ENCODE measurements at regions not wholly inside any gene's neighbourhood (a gene's known extent, or its start where the extent isn't known, plus 50 kb on each side); places are given as distances from the start of the nearest gene placed in this dataset.
A peak's percentile ranks its signal among the peaks of the same experiment; 100 is the strongest.
"Not testable (repeated sequence)": the region's sequence is repeated elsewhere in the genome, so short reads cannot be mapped to it uniquely, and the experiment has no call there.

DNA sequence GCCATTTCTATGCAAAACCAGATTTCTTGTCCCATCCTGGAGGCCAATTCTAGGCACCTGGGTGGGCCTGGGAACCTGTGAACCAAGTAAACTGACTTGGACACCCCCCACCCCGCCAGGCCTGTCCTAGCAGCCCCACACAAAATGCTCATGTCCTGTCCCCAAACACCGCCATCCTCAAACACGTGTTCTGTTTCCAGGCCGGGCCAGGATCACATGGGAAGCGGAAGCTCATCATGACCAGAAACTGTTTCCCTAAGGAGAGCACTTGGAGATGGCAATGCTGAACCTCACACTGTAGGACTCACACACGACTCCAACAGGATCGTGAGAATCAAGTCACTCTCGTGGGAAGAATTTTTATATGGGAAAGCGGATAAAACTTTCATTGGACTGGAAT is 78.7 kb upstream of the DRD5 start:
- DNase-seq (ENCODE audit: low read depth in 2 of 3, low spot score in 1 of 3) = not testable (repeated sequence)

DNA sequence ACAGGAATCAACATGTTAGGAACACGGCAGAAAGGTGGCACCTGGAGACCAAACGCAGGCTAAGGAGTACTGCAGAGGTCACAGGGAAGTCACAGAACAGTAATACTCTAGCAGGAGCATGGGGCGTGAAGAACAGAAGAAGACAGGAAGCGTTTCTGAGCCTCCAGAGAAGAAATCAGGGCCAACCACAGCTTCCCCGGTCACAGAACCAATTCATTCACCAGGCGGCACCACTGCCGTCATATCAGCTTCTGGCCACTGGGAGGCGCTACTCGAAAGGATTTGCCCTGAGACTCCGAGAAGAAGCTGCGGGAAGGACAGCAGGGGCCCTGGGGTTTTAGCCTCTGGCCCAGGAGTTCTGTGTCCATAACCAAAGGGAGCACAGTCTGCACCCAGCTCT is 78.0 kb upstream of the DRD5 start:
- DNase-seq (ENCODE audit: low read depth in 2 of 3, low spot score in 1 of 3) = peak; percentile 59 to 80 (median 63)

DNA sequence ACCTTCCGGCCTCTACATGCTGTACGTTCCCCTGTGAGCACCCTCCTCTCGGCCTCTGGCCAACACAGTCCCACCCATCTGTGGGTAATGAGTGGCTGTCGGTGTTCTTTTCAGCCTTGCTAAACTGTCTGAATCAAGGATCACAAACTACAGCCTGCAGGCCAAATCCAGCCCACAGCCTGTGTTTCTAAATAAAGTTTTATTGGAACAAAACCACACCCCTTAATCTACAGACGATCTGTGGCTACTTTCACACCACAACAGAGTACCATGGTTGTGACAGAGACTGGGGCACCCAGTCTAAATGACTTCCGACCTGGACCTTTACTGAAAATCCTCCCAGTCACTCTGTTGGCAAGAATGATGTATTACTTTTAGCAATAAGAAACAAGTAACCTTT is 77.3 kb upstream of the DRD5 start:
- not testable (repeated sequence) for DNase-seq (ENCODE audit: low read depth in 2 of 3, low spot score in 1 of 3)

DNA sequence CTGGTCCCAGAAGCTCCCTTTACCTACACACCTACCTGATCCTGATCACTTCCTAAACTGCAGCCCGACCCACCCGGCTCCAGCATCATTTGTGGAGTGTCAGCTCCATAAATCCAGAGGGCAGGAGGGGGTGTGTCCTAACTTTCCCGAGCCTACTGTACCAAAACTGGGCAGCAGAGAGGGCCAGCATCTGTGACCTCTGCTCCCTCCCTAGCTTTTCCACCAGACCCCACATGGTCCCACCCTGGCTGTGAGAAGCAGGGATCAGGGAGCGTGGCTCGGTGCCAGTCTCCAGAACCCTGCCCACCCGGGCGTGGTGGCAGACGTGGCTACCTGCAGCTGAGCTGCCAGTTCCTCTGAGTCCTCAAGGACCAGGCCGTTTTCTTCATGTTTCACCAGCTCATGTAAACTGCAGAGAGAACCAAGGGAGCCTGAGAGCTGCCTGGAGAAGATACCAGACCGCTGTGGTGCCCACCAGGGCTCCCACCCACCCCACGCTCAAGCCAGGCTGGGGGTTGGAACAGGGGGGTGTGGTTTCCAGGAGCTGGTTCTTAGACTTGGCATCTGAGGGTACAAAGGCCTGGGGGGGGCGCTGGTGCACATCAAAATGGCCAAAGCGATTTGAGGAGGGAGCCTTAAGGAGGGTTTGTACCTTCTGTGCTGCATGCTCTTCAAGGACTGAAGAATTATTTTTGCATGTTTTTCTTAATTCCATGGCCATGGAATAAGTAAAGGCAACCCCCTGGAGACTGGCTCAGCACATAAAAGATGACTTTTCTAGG is 76.7 kb upstream of the DRD5 start:
- no peak for DNase-seq (ENCODE audit: low read depth in 2 of 3, low spot score in 1 of 3)

DNA sequence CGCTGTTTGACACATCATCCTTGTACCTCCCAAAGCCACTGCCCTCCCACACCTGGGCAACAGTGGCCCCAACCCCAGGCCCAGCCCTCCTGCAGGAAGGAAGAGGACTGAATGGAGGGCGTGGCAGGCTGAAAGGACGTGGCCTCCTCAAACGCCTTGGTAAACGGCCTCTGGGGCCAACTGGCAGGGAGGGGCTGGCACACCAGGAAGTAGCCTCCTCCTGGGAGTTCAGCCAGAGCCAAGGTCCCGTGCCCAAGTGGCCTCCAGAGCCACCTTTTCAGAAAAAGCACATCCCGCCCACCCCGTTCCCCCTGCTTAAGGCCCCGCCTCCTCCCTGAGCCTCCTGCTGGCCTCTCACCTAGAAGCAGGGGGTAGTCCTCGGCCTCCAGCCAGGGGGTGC is 74.2 kb upstream of the DRD5 start:
- DNase-seq (ENCODE audit: low read depth in 2 of 3, low spot score in 1 of 3) = not testable (repeated sequence)

DNA sequence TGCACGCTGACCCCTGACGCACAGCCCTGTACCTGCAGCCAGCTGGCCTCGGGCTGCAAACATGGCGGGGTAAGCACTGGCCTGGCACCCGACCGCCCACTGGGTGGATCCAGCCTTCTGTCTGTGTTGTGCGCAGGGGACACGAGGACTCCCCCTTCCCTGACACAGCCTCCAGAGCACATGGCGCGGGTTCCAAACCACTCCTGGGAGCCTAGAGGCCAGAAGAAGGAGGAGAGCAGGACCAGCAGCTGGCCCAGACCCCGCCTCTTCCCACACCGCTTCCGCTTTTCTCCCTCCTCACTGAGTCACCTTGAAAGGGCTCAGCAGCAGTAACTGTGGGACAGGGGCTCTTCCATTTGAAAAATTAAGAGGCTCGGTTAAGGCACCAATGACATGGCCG is 73.5 kb upstream of the DRD5 start:
- not testable (repeated sequence) for DNase-seq (ENCODE audit: low read depth in 2 of 3, low spot score in 1 of 3)

DNA sequence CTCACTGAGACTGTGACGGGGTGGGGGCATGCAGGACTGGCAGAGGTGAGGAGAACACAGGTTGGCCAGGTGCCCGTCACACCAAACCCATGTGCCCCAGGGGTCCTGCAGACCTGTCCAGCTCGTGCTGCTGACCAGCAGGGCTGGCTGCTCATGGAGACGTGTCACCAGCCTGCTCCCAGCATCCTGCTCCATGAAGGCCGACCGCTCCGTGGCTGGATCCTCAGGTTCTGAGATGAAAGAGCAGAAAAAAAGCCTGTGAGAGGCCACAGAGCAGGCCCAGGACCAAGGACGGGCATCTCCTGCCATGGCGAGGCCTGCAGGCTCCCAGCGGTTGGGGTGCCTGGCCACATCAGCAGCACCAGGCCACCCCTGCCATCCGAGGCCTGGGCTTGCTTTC is 71.7 kb upstream of the DRD5 start:
- no peak for DNase-seq (ENCODE audit: low read depth in 2 of 3, low spot score in 1 of 3)

DNA sequence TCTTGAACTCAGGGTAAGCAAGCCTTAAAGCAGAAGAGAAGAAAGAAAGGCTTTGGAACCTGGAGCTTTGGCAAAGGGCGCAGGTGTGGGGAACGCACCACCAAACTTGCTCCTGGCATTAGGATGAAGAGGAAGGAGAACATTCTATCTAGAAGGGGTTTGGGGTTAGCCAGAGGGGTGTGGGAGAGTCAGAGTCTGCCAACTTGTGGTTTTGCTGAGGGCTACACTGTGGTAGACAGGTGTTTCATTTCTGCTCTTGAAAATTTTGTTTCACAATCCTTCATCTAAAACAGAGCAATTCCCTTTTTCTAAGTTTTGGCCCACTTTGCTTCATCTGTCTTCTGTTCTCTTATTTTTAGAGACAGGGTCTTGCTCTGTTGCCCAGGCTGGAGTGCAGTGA is 66.2 kb upstream of the DRD5 start:
- DNase-seq (ENCODE audit: low read depth in 2 of 3, low spot score in 1 of 3) = not testable (repeated sequence)

DNA sequence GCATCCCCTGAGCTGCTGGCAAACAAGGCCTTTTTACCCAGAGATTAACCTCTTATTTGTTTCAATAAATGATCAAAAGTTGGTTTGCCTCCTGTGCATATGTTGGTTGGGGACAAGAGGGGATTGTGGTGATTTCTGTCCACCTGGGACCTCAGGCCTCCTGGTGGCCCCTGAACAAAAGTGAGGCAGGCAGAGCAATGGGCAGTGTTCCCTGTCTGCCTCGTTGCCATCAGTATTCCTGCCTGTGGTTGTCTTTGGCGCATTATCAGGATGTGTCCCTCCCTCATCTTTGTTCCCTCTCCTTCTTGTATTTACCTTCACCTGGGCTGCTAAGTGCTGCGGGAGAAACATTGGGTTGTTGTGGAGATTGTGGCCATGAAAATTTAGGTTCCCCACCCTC is 65.3 kb upstream of the DRD5 start:
- no peak for DNase-seq (ENCODE audit: low read depth in 2 of 3, low spot score in 1 of 3)

DNA sequence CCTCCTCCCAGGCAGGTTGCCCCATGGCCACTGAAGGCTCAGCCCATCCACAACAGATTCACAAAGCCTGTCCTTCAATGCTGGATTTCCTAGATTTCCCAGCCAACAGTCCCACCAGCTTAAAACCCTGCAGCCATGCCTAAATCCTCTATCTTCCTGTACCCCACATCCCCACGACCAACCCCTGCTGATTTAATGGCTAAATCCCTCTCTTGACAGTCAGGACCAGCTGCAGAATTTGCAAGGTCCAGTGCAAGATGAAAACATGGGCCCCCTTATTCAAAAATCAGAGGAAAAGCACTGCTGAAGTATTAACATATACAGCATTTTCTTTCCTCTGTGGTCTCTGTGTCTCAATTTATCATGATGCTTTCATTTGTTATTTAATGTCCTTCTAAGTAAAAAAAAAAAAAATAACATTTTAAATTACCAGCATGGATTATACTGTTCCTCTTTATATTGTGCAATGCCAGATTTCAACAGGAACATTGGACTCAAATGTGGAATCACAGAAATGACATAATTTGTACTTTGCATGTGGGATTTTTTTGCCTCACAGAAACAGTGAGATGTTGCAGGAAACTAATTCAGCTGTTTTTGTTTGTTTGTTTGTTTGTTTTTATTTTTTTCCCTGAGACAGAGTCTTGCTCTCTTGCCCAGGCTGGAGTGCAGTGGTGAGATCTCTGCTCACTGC is 63.0 kb upstream of the DRD5 start:
- not testable (repeated sequence) for DNase-seq (ENCODE audit: low read depth in 2 of 3, low spot score in 1 of 3)

DNA sequence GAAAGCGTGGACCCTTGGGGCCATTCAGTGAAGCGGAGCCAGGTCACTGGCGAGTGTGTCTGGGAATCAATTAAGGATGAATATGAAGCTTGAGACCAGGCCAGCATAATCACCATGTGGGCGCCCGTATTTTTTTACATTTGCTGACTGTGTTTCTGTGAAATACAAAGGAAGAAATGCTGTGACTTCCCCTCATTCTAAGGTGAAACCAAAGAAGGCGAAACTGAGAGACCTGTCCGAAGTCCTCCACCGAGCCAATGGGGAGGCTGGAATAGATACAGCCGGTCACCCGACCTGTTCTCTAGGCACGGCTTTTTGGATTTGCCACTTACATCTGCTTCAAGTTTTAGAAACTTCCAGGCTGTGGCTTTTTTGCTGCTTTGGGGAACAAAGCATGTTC is 59.3 kb upstream of the DRD5 start:
- DNase-seq (ENCODE audit: low read depth in 2 of 3, low spot score in 1 of 3) = not testable (repeated sequence)

All from stimulated activated CD4-positive, alpha-beta T cell treated with anti-CD3 and anti-CD28 coated beads, Interleukin-12 subunit alpha, Interleukin-12 subunit beta, amount 100 ng/mL, for 48 hours (primary cell).